GM19455 (cell line): ENCODE measurements at regions not wholly inside any gene's neighbourhood (a gene's known extent, or its start where the extent isn't known, plus 50 kb on each side); places are given as distances from the start of the nearest gene placed in this dataset.

Source experiments
- ATAC-seq: cut with Tn5 transposase; IDR thresholded peaks from one replicate; pipeline ENCODE4 v1.9.1; 2021; ENCODE audit not compliant: unreplicated experiment

DNA sequence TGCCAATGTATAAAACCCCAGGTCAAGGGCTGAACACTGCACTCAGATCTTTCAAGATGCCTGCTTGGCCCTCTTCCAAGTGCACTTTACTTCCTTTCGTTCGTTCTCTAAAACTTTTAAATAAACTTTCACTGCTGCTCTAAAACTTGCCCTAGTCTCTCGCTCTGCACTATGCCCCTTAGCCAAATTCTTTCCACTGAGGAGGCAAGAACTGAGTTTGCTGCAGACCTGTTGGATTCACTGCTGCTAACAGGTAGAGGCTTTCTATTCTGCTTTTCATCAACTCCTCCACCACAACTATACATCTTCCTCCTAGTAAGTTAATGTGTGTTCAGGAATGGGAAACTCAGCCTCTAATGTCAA, 467.9 kb downstream of the MBD2 start:
- ATAC-seq: no peak

DNA sequence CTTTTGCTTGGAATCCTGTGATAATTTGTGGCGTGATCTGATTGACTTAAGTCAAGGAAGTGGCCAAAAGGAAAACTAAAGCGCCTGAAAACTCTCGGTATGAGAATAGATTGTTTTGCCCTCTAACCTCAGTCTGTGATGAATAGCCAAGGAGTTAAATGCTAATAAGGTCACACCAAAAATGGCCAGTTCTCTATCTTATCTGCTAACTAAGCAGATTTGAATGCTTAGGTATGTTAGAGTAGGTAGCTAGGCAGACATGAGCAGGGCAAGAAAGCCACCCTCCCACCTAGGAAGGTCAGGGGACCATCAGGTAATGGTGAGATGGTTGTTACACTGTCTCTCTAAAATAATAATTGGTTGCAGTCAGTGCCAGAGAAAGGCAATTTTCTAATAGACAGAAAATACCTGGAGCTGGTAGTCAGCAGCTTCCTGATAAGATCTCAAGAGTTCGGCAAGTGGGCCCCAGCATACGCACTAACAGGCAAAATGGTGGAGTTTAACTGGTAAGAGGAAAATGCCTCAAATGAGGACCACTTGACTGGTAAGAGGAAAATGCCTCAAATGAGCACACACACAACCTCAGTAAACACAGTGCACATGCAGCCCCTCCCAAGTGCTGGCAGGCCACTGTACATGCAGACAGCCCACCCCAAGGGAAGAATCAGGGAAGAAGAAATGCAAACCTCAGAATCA, 468.4 kb downstream of the MBD2 start:
- ATAC-seq: no peak

DNA sequence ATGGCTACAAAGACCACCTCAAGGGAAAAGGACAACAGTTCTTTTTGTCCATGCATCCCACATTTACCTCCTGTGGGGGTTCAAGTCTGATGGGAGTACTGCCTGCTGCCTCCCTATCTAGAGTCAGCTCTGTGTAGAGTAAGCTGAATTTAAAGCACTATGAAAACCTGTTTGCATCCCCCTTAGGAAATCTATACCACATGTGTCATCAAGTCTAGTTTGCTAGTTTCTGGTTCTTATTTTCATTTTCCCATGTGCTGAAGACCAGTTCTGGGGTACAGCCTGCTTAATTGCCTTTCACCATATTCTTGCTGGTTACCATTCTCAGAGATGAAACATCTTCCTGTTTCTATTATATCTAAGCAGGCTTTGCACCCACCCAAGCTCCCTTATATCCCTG, 470.3 kb downstream of the MBD2 start:
- ATAC-seq: no peak

DNA sequence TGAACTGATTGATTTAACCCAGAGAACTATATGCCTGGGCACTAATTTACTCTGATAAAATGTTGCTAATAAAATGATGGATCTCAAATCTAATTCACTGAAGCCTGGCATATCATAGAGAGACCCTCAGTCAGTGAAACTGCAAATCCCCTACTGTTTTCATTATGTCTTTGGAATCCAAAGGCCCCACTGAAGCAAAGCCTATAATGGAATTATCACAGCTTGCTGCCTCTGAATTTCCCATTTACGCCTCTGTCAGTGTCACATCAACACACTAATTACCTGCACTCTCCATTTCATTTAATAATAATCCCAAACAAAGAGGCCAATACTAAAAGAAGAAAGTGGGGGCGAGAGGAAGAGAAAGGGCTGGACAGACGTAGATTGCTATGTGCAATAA, 470.9 kb downstream of the MBD2 start:
- ATAC-seq: no peak

DNA sequence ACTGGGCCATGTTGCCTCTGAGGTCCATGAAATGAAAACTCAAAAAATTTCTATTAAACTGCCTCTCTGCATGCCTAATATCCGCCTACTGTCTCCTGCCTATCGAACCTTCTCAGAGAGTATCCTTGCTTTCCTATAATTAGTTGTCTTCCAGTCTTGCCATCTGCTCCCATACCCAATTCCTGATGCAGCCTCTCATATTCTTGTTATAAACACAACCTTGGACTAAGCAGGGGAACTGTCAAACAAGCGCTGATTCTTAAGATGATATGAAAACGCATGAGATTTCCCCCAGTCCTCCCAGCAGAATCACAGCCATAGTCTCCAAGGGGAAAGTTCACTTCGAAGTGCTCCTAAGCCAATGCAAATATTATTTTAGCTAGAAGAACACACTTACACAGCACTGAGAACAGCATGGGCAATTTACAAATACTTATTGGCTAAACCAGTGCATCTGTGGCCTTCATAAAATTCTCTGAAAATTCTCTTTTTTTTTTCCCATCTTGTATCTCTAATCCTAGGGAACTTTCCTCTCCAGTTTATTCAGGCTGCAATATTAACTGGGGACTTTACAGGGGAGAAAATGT, 471.6 kb downstream of the MBD2 start:
- no peak for ATAC-seq

DNA sequence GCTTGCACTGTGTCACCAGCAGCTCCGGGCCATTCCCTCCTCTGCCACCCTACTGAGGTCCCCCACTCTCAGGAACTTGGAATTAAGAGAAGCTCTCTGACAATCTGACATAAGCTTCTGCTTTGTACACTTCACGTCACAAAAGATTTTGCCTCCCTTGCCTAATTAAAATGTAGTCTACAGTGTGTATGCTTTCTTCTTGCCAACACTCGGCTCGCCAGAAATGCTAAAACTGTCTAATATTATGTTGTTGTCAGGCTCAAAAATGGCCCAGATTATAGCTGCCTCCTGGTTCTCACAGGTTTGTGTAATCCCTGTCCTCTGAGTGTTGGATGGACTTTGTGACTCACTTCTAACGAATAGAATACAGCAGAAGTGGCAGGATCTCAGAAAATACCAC, 474.7 kb downstream of the MBD2 start:
- no peak for ATAC-seq

DNA sequence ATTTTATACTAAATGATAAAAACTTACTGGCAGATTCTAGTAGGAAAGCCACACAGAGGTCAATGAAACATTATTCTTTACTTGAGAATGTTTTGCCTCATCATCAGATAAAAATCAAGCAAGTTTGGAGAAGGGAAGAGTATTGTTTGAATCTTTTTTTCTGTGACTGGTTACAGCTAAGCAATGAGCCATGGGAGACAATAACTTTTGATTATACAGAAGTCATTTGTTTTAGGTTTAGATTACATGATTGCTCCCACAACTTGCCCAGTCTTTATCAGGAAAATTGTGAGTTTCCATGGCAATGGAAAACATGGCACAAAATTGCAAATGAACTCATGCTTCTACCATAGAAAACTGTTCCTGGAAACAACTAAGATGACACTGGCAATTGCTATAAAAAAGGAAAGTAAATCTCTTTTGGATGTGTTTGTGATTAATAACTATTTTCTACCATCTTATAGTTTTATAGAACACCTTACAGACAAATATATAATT, 476.8 kb downstream of the MBD2 start:
- ATAC-seq: no peak

DNA sequence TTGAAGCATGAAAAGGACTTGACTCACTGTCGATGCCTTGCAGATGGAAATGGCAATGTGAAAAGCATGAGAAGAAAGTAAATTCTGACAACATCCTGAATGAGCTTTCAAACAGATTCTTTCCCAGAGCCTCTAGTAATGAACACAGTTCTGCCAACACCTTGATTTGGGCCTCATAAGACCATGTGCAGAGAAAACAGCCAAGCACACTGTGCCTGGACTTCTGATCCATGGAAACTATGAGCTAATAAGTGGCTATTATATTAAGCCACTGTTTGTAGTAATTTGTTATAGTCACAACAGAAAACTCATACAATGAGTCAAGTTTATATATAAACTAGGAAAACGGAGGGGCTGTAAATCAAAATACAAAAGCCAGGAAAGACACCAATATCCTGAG, 477.3 kb downstream of the MBD2 start:
- no peak for ATAC-seq

DNA sequence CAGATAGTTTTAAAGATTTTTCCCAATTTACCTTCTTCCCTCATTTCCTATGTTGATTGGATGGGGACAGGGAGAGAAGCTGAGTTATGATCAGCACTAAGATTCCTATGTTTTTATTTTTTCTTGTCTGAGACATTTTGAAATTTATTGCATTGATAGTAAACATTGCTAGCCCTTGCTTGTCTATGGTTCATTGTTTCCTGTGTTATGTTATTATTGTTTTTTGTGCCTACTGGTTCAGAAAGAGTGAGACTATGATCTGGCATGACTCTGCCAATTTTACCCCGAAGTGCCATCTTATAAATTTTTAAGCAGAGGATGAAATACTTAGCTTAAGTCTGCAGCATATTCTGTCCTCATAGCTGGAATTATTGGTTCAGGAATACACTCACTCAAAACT, 478.5 kb downstream of the MBD2 start:
- ATAC-seq: no peak

DNA sequence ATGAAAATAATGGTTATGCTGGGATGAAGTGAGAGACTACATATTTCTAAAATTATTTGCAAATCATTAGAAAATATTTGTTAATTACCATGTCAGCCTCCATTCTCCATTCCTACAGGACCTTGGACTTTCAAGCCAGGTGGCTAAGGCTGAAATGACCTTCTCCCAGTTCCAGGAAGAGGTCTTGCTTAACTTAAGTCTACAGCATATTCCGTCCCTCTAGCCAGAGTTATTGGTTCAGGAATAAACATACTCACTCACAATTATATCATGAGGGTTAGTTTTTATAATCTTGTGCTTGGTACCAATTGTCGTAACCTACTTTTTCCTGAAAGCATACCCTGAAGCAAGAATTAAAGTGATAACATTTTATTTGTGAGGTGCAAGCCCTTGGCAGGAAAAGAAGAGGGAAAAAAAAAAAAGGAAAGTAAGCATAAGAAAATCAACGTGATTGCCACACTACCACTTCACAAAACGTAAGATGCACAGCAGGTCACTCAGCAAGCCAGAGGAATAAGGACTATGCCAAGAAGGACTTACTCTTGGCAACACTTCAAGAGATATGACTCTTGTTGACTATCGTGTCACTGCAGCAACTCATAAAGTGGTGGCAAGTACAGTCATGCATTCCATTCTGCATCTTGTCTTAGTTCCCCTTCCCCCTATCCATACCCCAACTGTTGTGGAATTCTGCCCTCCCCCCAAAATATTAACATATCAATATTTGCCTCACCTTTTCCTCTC, 479.1 kb downstream of the MBD2 start:
- ATAC-seq: no peak

DNA sequence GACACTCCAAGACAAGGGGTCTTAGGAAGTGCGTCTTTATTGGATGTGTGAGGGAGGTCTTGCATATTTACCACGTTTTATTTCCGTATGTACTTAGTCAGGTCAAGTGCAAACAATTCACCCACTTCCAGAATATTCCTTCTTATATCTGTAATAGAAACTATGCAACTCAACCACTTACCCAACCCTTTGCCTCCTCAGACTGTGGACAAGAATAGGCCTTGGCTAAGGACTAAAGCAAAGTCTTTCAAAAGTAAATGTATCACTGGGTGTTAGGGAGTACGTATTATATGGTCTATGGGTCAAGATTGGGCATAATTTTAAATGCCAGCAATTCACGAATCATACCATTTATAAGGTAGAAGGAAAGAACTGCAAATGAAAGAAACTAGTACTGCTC, 484.8 kb downstream of the MBD2 start:
- no peak for ATAC-seq

DNA sequence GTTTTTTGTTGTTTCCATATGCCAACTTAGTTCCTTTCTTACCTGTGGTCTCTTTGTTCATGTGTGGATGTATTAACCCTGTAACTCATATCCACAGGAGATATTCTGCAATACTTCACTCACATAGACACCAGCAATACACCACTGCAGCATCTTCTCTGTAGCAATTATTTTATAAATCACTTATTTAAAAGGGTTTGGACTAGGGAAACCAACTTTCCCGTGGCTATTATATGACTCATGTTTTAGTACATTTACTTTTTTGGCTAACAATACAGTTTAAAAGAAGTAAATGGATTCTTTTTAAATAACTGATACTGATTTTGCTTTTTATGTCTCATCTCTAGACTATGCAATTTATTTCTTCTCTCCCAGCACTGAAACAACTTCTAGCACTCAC, 488.9 kb downstream of the MBD2 start:
- no peak for ATAC-seq

DNA sequence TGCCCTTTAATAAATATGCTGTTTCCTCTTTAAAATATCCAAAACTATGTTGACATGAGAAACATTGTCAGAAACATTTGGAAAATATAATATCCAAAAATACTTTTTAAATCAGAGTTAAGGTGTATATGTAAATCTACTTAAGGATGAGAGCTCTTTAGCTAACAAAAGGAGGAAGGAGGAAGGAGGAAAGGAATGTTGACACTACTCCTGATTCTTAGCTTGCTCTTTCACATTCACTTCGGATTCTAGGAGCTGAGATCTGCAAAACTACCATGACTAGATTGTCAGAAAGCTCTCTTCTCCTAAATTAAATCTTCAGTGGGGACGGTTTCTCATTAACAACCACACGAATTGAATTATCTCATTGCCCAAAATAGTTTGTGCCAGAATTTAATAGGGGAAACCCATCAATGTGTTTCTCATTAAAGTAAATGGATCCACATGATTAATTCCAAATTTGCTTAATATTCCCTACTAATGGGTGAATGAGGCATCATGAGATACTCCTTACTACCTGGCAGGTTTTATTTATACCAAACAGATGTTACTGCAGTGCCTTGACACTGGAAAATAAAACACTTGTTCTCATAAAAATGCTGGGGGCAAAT, 509.1 kb downstream of the MBD2 start:
- ATAC-seq: no peak

DNA sequence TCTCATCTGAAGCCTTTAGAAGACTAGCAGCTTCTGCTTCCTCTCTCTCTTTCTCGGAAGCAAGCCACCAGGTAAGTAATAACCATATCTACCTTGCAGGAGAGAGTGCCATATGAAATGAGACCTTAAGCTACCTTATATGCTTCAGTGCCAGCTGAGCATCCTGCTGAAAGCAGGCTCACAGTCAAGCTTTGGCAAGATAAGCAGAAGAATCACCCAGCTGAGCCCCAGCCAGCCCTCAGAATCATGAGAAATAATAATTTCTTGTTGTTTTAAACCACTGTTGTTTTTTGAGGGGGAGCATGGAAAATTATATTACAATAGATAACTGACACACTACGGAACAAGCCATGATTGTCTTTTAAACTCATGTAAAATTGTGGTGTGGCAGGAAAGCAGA, 514.4 kb downstream of the MBD2 start:
- no peak for ATAC-seq

DNA sequence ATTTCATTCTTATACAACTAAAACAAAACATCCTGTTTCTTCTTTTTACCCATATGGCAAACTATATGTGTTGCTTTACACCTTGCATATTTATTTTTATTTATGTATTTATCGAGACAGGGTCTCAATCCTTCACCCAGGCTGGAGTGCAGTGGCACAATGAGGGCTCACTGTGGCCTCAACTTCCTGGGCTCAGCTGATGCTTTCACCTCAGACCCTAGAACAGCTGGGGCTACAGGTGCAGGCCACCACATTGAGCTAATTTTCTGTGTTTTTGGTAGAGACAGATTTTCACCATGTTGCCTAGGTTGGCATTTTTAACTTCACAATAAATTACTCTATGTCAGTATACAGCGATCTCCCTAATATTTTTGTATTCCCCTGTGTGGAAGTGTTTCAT, 522.0 kb downstream of the MBD2 start:
- no peak for ATAC-seq

DNA sequence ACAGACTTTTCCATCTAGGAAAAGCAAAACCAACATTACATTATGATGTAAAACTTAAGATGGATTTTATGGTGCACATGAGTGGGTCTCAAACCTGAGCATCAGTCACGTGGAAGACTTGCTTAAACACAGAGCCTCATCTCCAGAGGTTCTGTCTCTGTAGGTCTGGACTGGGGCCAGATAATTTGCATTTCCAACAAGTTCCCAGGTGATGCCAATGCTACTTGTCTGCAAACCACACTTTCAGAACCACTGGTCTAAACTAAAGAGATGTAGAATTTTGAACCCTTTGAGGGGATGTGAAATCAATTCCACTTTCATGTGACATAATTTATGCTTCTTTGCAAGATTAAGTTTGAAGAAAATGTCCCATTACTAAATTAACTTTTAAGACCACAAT, 522.8 kb downstream of the MBD2 start:
- no peak for ATAC-seq

DNA sequence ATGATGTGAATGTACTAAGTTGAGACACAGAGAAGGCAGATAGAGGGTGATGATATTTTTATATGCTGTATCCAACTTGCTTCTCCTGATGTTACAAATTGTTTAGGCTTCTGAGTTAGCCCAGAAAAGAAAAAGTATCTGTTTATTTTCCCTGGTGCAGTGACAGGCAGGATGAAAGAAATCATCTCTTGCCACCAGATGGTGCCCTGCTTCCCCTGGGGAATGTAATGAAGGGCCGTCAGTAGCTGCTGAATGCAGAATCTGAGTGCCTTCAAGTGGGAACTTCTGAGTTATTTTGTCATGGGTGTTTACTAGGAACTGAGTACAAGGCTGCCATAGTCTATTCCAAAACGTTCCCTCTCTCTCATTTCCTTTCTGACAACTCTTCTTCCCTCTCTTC, 525.6 kb downstream of the MBD2 start:
- ATAC-seq: no peak

DNA sequence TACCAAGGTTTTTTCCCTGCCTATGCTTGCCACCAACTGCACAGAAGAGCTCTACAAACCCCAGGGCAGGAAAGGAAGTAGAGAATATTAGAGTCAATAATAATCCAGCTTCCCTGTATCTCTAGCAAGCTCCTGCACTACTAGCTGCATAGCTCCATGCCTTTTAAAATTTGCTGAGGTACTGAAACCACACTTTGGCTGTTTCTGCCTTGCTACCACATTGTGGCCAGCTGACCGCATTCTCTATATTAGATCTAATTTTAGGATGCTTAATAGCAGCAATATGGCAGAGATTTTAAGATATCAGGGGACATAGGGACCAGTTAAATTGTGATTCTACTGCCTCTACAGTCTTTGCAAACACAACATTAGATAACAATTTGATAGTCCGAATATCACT, 534.6 kb downstream of the MBD2 start:
- ATAC-seq: no peak

DNA sequence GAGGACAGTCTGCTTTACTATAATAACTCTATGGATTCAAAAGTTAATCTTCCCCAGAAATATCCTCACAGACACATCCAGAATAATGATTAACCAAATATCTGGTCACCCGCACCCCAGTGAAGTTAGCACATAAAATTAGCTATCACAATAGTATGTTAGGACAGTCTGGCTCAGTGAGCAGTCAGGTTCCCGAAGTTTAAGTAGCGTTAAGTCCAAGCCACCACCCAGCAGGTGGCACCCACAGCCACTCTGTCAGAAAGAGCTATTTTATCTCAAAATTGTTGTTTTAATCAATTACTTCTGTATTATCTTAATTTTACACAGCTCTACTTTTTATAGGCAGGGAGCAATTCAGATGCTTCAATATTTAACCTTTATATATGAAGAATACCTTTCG, 537.5 kb downstream of the MBD2 start:
- ATAC-seq: no peak

DNA sequence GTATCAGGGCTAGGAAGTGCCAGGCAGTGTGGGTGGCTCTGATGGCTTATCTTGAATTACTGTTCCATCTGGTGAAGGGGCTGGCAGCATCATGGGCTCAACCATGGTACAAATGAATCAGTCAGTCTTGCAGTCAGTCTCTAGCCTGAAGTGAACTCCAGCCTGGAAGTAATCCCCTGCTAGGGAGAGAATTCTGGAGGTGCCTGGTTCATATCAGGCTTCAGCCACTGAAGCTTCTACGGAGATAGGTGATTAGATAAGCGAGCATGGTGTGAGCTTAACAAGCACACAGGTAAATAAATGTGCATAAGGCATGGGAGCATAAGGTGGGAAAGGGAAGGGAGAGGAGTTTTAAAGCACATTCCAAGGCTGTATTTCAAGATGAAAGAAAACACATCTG, 541.7 kb downstream of the MBD2 start:
- no peak for ATAC-seq

DNA sequence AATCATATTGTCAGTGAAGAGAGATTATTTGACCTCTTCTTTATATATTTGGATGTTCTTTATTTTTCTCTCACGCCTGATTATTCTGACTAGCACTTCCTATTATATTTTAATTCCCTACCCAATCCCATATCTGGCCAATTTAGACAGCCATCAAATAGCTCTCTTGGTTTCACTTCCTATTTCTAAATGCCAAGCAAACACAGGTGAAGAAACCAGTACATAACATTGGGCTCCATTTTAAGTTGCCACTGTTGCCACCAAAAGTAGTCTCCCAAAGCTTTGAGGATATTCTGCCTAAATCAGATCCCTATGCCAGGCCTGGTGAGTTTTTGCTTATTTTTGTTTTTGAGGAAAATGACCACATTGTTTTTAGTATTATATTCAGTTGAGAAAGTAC, 547.0 kb downstream of the MBD2 start:
- no peak for ATAC-seq

DNA sequence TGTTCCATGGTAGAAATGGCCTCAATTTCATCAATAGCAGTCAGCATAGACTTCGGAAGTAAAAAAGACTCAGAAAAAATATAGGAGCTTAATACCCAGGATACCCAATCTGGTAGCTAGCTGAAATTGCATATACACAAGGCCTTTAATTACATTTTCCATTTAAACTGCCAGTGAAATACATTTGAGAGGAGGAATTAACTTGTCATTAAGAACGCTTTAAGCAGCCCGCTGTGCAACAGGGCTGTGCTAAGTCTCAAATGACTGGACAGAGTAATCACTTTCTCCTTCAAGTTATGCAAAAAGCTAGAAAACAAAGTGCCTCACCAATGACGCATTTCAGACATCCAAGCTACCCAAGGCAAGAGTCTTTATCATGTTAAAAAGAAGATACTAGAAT, 558.8 kb downstream of the MBD2 start:
- no peak for ATAC-seq
